Stimulated activated naive B cell treated with anti-CD40 and anti-IgM and Interleukin-4, amounts not matched to agents 10 μg/mL and 1 μg/mL and 100 μg/mL, for 72 hours (primary cell): ENCODE measurements at regions not wholly inside any gene's neighbourhood (a gene's known extent, or its start where the extent isn't known, plus 50 kb on each side); places are given as distances from the start of the nearest gene placed in this dataset.

Experiments
- ATAC-seq, 2 donors: fragments of 150-1000 bp; cut with Tn5 transposase; replicated peaks; 2 replicates each; pipeline ENCODE4 v1.10.0; 2021; ENCODE audit warnings: moderate library complexity in 1 of 2
- DNase-seq: peaks from one replicate; pipeline ENCODE4 v3.0.0; 2021
- H3K27ac Mint-ChIP-seq: one replicate; pipeline ENCODE4 v1.8.0; 2022; ENCODE audit warnings: mild to moderate bottlenecking, mixed read lengths
- H3K27me3 Mint-ChIP-seq, 2 donors: one replicate each; pipeline ENCODE4 v1.8.0; 2022; ENCODE audit warnings: mixed read lengths in 2 of 2
- H3K36me3 Mint-ChIP-seq, 2 donors: one replicate each; pipeline ENCODE4 v1.8.0; 2022; ENCODE audit warnings: mixed read lengths in 2 of 2, mild to moderate bottlenecking in 1 of 2
- H3K4me1 Mint-ChIP-seq, 2 donors: one replicate each; pipeline ENCODE4 v1.8.0; 2022; ENCODE audit warnings: mixed read lengths in 2 of 2, mild to moderate bottlenecking in 1 of 2
- H3K4me3 Mint-ChIP-seq, 2 donors: one replicate each; pipeline ENCODE4 v1.8.0; 2022; ENCODE audit warnings: mild to moderate bottlenecking in 2 of 2, mixed read lengths in 2 of 2, moderate library complexity in 1 of 2
- H3K9me3 Mint-ChIP-seq, 2 donors: one replicate each; pipeline ENCODE4 v1.8.0; 2022; ENCODE audit warnings: mixed read lengths in 2 of 2, mild to moderate bottlenecking in 1 of 2

DNA sequence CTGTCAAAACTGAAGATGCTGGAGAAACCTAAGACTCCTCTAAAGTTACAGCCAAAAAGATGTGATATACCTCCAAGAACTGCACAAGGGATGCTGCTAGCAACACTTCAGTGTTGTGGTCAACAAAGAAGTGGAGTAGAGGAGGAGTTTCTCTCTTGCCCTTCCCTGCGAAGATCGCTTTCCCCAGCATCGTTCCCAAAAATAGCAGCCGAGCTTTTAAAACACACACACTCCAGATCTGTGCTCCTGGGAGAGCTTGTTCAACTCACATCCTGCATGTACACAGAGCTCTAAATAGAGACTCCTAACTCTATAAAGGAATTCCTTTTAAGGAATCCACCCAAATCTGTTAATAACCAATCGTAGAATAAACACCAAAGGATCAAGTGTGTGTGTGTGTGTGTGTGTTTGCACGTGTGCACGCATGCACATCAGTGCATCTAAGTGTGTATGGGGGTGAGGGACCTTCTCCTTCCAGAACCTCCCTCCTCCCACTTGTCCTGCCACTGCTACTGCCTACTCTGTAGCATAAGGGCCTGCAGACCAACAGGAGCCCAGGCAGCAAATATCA lies 58.5 kb downstream of the PSMG1 start:
- peaks cover 0 to 11% of the 10 kb centered on the region in 2 donors for H3K27me3 Mint-ChIP-seq
- H3K36me3 Mint-ChIP-seq: peaks cover 0 to 7% of the 10 kb centered on the region in 2 donors
- no peak overlapping the region for H3K4me3 Mint-ChIP-seq
- H3K4me1 Mint-ChIP-seq: peaks cover 0 to 4% of the 10 kb centered on the region in 2 donors
- DNase-seq (no peak), ATAC-seq (no peak)
- H3K27ac Mint-ChIP-seq: no peak overlapping the region
- peaks cover 8 to 11% of the 10 kb centered on the region in 2 donors for H3K9me3 Mint-ChIP-seq

DNA sequence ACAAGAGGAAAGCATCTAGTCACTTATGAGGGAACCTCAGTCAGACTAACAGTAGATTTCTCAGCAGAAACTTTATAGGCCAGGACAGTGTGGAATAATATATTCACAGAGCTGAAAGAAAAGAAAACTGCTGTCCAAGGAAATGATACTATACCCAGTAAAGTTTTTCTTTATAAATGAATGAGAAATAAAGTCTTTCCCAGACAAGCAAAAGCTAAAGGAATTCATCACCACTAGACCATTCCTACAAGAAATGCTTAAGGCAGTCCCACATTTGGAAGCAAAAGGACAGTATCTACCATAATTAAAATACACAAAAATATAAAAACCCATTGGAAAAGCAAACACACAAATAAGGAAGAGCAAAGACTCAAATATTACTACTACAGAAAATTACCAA lies 59.9 kb downstream of the PSMG1 start:
- Mint-ChIP-seq H3K27me3 (peaks cover 1 to 15% of the 10 kb centered on the region in 2 donors), H3K4me1 (peaks cover 0 to 6% of the 10 kb centered on the region in 2 donors), H3K36me3 (peaks cover 0 to 7% of the 10 kb centered on the region in 2 donors), H3K27ac (no peak overlapping the region), H3K4me3 (no peak overlapping the region), H3K9me3 (peaks cover 8 to 11% of the 10 kb centered on the region in 2 donors)
- ATAC-seq (no peak), DNase-seq (no peak)

DNA sequence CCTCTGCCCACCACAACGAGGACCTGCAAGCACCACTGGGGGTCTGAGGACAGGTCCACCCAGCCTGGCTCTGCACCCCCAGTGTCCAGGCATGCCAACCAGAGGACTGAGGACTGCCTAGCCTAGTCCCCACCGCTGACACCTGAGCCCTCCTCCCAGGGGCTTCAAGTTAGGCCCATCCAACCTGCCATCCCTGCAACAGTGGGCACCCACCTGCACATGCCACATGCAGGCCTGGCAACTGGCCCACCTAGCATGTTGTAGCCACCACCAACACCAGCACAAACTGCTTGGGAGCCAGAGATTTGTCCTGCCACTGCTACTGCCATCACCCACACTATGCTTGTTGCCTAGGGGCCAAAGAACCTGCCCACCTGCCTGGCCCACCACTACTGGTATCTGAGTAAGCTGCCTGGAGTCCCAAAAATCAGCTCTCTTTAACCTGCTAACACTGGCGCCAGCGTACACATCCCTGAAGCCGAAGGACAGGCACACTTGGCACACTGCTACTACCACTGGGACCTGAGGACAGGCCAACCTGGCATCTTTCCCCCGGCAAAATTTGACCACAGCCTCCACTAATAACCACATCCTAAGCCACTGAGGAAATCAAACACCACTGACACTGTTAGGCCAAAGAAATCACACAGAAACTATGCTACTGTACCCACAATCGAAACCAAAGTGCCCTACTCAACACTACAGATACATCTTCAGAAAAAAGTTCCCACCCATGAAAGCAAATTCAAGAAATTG lies 61.5 kb downstream of the PSMG1 start:
- Mint-ChIP-seq H3K4me1 (peaks cover 0 to 6% of the 10 kb centered on the region in 2 donors), H3K27me3 (peaks cover 6 to 15% of the 10 kb centered on the region in 2 donors), H3K9me3 (peaks cover 8 to 11% of the 10 kb centered on the region in 2 donors), H3K36me3 (peaks cover 0 to 7% of the 10 kb centered on the region in 2 donors), H3K4me3 (no peak overlapping the region), H3K27ac (no peak overlapping the region)
- ATAC-seq: no peak
- no peak for DNase-seq

DNA sequence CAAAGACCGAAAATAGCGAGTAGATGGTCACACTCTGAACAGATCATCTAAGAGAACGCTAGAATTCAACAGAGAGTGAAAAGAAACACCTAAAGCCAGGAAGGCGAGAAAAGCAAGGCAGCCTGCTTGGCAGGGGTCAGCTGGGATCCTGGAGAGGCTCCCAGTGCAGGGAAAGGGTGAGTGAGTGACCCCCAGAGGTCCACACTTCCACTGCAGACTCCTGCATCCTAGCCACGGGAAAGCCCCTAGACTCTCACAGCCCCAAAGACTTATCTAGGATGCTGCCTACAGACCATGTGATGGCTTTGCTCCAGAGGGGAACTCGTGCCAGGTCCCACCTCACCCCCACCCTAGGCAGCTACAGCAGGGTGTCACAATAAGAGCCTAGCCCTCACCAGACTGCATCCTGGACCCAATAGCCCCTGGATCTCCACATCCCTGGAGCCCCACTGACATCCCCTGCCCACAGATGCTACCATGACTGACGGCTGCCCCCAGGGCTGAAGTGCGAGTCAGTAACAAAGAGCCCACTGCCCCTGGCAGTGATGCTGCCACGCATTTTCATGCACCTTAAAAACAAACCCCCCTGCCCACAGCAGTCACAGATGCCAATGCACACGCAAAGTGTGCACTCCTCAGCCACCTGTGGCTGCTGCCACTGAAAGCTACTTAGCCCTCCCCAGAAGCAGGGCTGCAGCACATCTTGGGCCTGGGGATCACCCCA lies 62.2 kb downstream of the PSMG1 start:
- peaks cover 0 to 6% of the 10 kb centered on the region in 2 donors for H3K4me1 Mint-ChIP-seq
- H3K27ac Mint-ChIP-seq: no peak overlapping the region
- H3K36me3 Mint-ChIP-seq: peaks cover 0 to 7% of the 10 kb centered on the region in 2 donors
- no peak for ATAC-seq
- no peak for DNase-seq
- H3K27me3 Mint-ChIP-seq: peaks cover 6 to 18% of the 10 kb centered on the region in 2 donors
- H3K9me3 Mint-ChIP-seq: peaks cover 8 to 11% of the 10 kb centered on the region in 2 donors
- H3K4me3 Mint-ChIP-seq: no peak overlapping the region

DNA sequence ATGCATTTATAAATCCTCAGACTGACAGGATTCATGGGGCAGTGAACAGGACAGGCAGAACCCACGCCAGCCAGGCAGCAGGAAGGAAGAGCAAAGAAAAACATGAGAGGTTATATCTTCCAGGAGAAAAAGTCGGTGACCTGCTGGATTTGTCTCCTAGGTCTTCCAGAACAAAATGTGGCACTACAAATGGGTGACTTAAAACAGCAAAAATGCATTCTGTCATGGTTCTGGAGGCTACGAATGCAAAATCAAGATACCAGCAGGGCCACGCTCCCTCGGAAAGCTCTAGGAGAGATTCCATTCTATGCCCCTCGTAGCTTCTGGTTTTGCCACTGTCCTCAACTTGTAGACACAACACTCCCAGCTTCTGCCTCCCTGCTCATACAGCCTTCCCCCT lies 63.4 kb downstream of the PSMG1 start:
- Mint-ChIP-seq H3K36me3 (peaks cover 0 to 7% of the 10 kb centered on the region in 2 donors), H3K9me3 (peaks cover 8 to 11% of the 10 kb centered on the region in 2 donors), H3K4me1 (peaks cover 0 to 2% of the 10 kb centered on the region in 2 donors), H3K27me3 (peaks cover 6 to 15% of the 10 kb centered on the region in 2 donors), H3K4me3 (no peak overlapping the region), H3K27ac (no peak overlapping the region)
- no peak for DNase-seq
- ATAC-seq: no peak

DNA sequence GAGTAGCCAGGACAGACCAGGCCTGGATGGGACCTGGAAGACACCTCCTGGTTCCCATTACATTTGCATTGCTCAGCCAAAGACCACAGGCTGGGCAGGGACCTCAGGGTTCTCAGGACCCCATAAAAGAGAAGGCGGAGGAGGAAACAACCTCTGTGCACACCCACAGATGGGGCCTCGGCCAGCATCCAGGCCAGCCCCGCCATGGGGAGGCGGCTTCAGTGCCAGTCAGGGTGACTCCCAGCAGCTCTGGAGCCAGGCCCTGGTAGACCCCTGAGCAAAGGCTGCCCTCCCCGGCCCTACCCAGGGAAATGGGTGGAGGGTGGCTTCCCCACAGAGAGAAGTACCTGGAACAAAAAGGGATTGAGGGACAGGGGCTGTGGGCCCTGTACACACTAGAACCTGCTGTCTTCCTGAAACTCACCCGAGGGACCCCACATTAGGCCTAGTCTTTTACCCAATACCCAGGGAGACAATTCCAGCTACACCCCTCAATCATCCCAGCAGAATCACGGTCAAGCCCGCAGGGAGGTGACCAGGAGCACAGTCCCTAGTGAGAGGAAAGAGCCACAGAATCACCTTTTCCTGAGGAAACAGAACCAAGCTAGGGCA lies 64.5 kb downstream of the PSMG1 start:
- Mint-ChIP-seq H3K4me1 (peaks cover 0 to 2% of the 10 kb centered on the region in 2 donors), H3K27me3 (peaks cover 6 to 15% of the 10 kb centered on the region in 2 donors), H3K36me3 (peaks cover 0 to 7% of the 10 kb centered on the region in 2 donors), H3K4me3 (no peak overlapping the region), H3K9me3 (peaks cover 8 to 9% of the 10 kb centered on the region in 2 donors), H3K27ac (no peak overlapping the region)
- no peak for DNase-seq
- no peak for ATAC-seq

DNA sequence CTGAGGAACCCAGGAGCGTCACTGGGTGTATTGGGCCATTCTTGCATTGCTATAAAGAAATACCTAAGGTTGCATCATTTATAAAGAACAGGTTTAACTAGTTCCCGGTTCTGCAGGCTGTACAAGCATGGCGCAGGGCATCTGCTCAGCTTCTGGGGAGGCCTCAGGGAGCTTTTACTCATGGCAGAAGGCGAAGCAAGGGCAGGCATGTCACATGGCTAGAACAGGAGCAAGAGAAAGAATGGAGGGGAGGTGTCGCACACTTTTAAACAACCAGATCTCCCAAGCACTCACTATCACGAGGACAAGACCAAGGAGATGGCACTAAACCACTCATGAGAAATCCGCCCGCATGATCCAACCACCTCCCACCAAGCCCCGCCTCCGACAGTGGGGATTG lies 65.2 kb downstream of the PSMG1 start:
- H3K9me3 Mint-ChIP-seq: peaks cover 6 to 7% of the 10 kb centered on the region in 2 donors
- H3K27me3 Mint-ChIP-seq: peaks cover 6 to 15% of the 10 kb centered on the region in 2 donors
- H3K36me3 Mint-ChIP-seq: peaks cover 0 to 7% of the 10 kb centered on the region in 2 donors
- ATAC-seq (no peak), DNase-seq (no peak)
- H3K27ac Mint-ChIP-seq: no peak overlapping the region
- H3K4me3 Mint-ChIP-seq: no peak overlapping the region
- peaks cover 0 to 2% of the 10 kb centered on the region in 2 donors for H3K4me1 Mint-ChIP-seq

DNA sequence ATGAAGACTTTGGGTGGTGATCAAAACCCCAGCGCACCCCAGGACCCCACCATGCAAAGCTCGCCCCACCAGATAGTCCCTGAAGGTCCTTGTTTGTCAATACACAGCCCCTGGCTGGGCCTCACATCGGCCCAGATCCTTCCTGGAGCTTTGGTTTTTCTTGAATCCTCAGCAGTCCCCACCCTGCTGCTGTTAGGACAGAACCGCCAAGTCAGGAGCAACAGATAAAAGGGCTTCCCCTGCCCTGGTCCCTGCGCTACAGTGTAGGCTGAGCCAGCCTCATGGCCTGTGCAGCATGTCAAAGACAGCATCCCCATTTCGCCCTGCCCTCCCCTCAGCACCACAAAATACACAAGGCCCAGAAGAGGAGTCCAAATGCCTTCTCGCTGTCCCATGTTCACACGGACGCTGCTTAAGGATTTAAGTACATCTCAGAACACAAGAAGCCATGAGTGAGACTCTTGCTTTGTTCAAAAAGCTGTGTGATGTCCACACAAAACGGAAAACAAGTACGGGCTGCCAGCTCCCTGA lies 65.7 kb downstream of the PSMG1 start:
- Mint-ChIP-seq H3K27me3 (peaks cover 6 to 15% of the 10 kb centered on the region in 2 donors), H3K27ac (no peak overlapping the region), H3K9me3 (peaks cover 6 to 7% of the 10 kb centered on the region in 2 donors), H3K36me3 (peaks cover 0 to 7% of the 10 kb centered on the region in 2 donors), H3K4me1 (peaks cover 0 to 2% of the 10 kb centered on the region in 2 donors), H3K4me3 (no peak overlapping the region)
- ATAC-seq (no peak), DNase-seq (no peak)

DNA sequence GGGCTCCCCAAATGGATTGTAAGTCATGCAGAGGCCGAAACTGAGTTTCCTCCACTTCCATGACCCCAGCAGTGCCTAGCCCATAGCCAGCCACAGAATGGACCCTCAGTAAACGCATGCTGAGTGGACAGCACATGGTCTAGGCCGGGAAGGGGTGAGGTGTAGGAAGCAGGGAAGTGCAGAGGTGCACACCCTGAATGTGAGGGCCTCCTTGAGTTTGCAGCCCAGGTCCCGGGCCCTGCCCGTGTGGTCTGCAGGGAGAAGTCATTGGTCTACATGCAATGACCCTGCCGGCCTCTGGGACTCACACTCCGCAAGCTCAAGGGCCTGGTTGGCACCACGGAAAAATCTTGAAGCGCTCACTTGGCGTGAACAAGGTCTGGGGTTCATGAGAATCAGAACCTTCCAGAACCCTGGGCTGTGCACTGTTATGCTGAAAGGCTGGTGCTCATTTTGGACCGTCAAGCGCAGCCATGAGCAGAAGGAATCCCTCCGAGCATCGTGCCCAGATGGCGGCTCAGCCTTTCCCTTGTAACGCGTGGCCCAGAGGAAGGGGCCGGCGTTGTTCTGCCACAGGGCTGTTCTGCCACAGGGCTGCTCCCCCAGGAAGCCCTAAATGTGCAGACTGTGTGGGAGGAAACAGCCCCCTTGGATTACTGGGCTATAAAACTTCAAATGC lies 66.4 kb downstream of the PSMG1 start:
- Mint-ChIP-seq H3K27me3 (peaks cover 6 to 10% of the 10 kb centered on the region in 2 donors), H3K4me1 (peaks cover 0 to 2% of the 10 kb centered on the region in 2 donors), H3K36me3 (peaks cover 0 to 1% of the 10 kb centered on the region in 2 donors), H3K27ac (no peak overlapping the region), H3K9me3 (peaks cover 2% of the 10 kb centered on the region in 2 donors), H3K4me3 (no peak overlapping the region)
- DNase-seq (no peak), ATAC-seq (no peak)

DNA sequence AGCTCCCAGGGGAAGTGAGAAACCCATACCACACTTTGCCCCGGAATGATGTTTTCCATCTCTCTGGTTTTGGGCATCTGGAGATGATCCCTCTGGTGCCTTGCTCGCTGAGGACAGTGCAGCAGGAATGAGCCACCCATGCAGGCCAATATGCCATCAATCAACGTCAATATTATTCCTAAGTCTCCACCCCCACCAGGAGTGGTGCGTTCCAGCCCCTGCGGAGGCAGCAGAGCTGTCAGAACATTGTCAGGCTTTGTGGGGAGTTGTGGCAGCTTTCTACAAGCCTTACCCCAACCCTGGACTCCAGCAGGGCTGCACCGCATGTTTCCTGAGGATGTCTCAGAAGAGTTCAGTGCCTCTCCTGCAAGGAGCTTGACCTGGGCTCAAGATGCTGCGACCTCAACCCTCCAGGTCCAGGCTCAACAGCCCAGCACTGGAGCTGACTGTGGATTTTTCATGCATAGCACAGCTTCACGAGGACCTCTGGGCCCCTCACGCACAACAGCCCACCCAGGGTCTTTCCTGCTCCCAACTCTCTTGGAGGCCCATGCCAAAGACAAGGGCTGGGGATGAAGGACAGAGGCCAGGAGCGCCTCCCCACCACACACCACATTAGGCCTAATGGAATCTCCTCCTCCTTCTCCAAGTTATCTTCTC lies 67.5 kb downstream of the PSMG1 start:
- H3K27me3 Mint-ChIP-seq: peaks cover 6 to 9% of the 10 kb centered on the region in 2 donors

DNA sequence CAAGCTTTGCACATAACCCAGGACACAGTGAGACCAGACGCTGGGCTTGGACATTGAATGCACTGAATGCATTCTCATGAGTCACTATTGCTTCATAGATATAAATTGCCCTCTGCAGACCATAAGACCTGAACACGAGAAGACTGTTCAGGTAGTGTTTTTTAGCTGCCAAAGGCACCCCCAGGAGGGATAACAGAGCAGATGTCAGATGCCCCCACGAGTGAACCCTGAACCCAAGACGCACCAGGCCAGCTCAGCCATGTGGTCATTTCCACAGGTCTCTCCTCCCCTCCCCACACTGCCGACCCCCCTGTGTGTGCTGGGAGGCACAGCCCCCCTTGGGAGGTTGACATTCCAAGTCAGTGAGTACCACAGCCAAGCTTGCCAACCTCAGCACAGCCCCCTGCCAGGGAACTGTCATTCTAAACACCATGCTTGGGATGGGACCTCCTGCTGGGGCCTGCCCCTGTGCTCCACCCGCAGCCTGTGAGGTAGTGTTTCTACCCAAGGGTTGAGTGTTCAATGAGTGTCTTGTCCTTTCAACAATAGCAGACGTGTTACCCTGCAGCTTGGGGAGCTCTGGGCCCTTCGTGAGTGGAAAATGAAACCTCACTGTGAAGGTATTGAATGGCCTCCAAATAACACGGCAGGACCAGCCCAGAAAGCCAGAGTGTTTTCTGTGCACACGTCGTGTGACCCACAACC lies 68.2 kb downstream of the PSMG1 start:
- DNase-seq: no peak
- no peak overlapping the region for H3K27ac Mint-ChIP-seq
- H3K4me1 Mint-ChIP-seq: peaks cover 0 to 2% of the 10 kb centered on the region in 2 donors
- no peak overlapping the region for H3K4me3 Mint-ChIP-seq
- ATAC-seq: no peak
- H3K27me3 Mint-ChIP-seq: peaks cover 6 to 9% of the 10 kb centered on the region in 2 donors
- no peaks in the 10 kb centered on the region for H3K9me3 Mint-ChIP-seq
- H3K36me3 Mint-ChIP-seq: no peaks in the 10 kb centered on the region

More for the DNA sequence above, 67.5 kb downstream of the PSMG1 start:
- peaks cover 0 to 2% of the 10 kb centered on the region in 2 donors for H3K4me1 Mint-ChIP-seq
- no peaks in the 10 kb centered on the region for H3K36me3 Mint-ChIP-seq
- H3K4me3 Mint-ChIP-seq: no peak overlapping the region
- H3K27ac Mint-ChIP-seq: no peak overlapping the region
- no peaks in the 10 kb centered on the region for H3K9me3 Mint-ChIP-seq
- ATAC-seq (no peak), DNase-seq (no peak)

DNA sequence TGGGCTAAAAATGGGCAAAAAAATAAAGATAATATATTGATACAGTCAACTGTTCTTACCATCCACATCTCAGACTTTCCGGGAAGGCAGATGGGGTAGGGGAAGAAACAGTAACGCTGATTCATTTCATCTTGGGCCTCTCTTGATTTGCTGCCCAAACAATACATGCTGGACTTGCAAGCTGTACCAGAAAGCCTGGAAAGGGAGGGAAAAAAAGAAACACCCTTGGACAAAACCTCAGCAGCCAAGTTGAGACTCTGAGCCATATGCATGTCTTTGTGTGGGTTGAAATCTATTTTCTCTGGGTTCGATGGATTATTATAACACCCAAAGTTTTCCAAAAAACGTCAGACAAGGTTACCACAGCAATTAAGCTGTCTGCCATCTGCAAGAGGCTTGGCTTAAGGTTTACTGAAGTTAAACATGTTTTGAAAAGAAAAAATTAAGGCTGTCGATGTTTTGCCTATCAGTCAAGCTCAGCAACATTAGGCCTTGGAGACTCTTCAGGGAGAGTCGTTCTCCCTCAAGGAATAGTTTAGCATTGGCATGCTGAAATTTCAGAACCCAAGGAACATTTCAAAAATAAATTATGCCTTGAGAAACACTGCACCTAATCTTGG lies 71.2 kb downstream of the PSMG1 start:
- peaks cover 7 to 13% of the 10 kb centered on the region in 2 donors for H3K27me3 Mint-ChIP-seq
- DNase-seq: no peak
- H3K4me1 Mint-ChIP-seq: peaks cover under 1% of the 10 kb centered on the region in 2 donors
- H3K27ac Mint-ChIP-seq: no peak overlapping the region
- H3K4me3 Mint-ChIP-seq: no peak overlapping the region
- ATAC-seq: no peak
- no peaks in the 10 kb centered on the region for H3K36me3 Mint-ChIP-seq
- no peaks in the 10 kb centered on the region for H3K9me3 Mint-ChIP-seq
